NB4 (cell line): ENCODE measurements at regions not wholly inside any gene's neighbourhood (a gene's known extent, or its start where the extent isn't known, plus 50 kb on each side); places are given as distances from the start of the nearest gene placed in this dataset.

Source experiments
- DNase-seq: peaks from one replicate; pipeline ENCODE4 v3.0.0; 2010; ENCODE audit warnings: low read depth
- H3K4me3 ChIP-seq: one replicate; pipeline ENCODE4 v1.5.1; 2011; ENCODE audit warnings: mild to moderate bottlenecking, low read depth, low read length, moderate library complexity
- MYC ChIP-seq: IDR thresholded peaks from 2 replicates; pipeline ENCODE4 v1.6.1; 2011; ENCODE audit warnings: low read depth, low read length
- POLR2A ChIP-seq: IDR thresholded peaks from 2 replicates; pipeline ENCODE4 v1.6.1; 2011; ENCODE audit warnings: mild to moderate bottlenecking; ENCODE audit not compliant: insufficient read length; ENCODE audit errors: extremely low read depth
- TF ChIP-seq, protein P1 (sequence below): IDR thresholded peaks from one replicate; pipeline ENCODE4 v1.5.1; 2012; ENCODE audit warnings: low read depth, low read length
- TF ChIP-seq, protein P2 (sequence below): IDR thresholded peaks from 2 replicates; pipeline ENCODE4 v1.6.1; 2011; ENCODE audit warnings: low read depth, low read length

- no peak overlapping the region for H3K4me3 ChIP-seq
- DNase-seq = no peak
- TF ChIP-seq, protein P1, sequence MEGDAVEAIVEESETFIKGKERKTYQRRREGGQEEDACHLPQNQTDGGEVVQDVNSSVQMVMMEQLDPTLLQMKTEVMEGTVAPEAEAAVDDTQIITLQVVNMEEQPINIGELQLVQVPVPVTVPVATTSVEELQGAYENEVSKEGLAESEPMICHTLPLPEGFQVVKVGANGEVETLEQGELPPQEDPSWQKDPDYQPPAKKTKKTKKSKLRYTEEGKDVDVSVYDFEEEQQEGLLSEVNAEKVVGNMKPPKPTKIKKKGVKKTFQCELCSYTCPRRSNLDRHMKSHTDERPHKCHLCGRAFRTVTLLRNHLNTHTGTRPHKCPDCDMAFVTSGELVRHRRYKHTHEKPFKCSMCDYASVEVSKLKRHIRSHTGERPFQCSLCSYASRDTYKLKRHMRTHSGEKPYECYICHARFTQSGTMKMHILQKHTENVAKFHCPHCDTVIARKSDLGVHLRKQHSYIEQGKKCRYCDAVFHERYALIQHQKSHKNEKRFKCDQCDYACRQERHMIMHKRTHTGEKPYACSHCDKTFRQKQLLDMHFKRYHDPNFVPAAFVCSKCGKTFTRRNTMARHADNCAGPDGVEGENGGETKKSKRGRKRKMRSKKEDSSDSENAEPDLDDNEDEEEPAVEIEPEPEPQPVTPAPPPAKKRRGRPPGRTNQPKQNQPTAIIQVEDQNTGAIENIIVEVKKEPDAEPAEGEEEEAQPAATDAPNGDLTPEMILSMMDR = no peak
- TF ChIP-seq, protein P2, sequence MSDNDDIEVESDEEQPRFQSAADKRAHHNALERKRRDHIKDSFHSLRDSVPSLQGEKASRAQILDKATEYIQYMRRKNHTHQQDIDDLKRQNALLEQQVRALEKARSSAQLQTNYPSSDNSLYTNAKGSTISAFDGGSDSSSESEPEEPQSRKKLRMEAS = no peak
- TF ChIP-seq POLR2A (no peak), MYC (no peak)
Observed at GRCh38 chr3:76063019-76063418, 277.7 kb upstream of the ZNF717 start.

- H3K4me3 ChIP-seq = no peak overlapping the region
- no peak for DNase-seq
- TF ChIP-seq, protein P2 = no peak
- TF ChIP-seq MYC (no peak), POLR2A (no peak)
- TF ChIP-seq, protein P1 = no peak
Observed at GRCh38 chr3:76063811-76064210, 278.5 kb upstream of the ZNF717 start.

DNA sequence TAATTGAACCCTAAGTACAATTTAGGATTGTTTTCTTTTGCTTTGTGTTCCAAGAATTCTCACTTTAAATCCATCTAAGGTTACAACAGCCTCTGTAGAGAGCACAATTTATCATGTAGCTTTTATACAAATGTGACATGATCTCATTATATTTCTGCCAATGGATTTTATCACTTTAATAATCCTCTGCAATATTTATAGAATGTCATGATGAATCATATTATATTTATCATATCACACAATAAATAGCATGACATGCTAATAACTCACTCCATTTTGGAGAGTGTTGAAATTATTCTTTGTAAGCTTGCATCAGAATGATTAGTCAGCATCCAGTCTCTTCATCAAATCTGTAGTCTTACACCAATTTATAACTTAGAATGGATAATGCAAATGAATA lies 280.6 kb upstream of the ZNF717 start:
- no peak for DNase-seq
- TF ChIP-seq, protein P1 = no peak

DNA sequence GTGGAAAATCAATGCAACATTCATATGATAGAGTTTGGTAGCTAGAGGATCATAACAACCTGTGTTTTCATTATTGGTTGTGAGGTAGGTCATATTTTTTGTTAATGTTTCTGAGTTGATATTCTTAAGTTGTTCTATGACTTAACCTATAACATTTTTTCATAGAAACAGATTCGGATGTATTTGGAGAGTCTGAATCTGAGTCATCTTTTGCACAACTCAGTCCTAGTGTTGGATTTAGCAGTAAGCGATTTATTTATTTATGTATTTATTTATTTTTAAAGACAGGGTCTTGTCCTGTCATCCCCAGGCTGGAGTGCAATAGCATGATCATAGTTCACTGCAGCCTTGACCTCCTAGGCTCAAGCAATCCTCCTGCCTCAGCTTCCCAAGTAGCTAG lies 292.8 kb upstream of the ZNF717 start:
- no peak for DNase-seq
- TF ChIP-seq MYC (no peak), POLR2A (no peak)
- TF ChIP-seq, protein P1 = no peak
- TF ChIP-seq, protein P2 = no peak
- H3K4me3 ChIP-seq = no peak overlapping the region

More for the DNA sequence above, 280.6 kb upstream of the ZNF717 start:
- H3K4me3 ChIP-seq = no peak overlapping the region

DNA sequence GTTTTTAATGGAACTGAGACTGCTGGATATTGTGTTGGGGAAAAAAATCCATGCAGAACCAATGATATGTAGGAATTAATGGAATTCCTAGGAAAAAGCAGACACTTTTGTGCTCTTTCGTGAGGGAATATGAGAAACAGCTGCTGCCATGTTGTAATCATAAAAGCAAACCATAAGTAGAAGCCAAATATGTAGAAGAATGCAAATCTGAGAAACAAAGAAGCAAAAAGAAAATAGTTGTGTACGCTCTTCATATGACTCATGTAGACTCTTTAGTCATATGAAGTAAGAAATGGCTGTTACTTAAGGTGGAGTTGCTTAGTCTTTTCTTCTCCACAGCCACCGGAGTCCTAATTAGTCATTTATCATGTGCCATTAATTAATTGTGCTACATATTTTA lies 298.6 kb upstream of the ZNF717 start:
- DNase-seq = no peak
- TF ChIP-seq, protein P2 = no peak
- no peak for TF ChIP-seq POLR2A
- TF ChIP-seq, protein P1 = no peak
- no peak for TF ChIP-seq MYC
- no peak overlapping the region for H3K4me3 ChIP-seq

DNA sequence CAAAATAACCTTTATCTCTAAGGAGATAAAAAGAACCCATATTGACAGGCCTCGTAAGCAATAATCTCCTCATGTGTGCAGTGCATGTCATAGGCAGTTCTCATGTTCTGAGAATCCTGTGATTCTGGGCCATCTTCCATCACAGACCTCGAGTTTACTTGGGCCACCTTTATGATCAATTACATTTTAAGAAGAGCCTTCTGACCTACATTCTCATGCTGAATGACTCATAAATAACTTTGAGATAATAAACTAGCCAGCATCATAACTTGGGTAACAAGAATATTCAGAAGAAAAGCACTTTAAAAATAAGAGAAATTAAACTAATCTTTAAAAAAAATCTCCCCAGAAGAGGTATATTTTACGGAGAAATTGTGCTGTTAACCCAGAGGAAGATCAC lies 310.7 kb upstream of the ZNF717 start:
- no peak for TF ChIP-seq MYC
- TF ChIP-seq, protein P1 = no peak
- TF ChIP-seq POLR2A = no peak
- TF ChIP-seq, protein P2 = no peak
- no peak overlapping the region for H3K4me3 ChIP-seq
- no peak for DNase-seq
